Activated T-cell treated with anti-CD3 and anti-CD28 coated beads for 24 hours (primary cell): ENCODE measurements at regions not wholly inside any gene's neighbourhood (a gene's known extent, or its start where the extent isn't known, plus 50 kb on each side); places are given as distances from the start of the nearest gene placed in this dataset.

ENCODE experiments used
- DNase-seq: peaks from one replicate; pipeline ENCODE4 v3.0.0-alpha.2; 2020; ENCODE audit warnings: low read depth

DNA sequence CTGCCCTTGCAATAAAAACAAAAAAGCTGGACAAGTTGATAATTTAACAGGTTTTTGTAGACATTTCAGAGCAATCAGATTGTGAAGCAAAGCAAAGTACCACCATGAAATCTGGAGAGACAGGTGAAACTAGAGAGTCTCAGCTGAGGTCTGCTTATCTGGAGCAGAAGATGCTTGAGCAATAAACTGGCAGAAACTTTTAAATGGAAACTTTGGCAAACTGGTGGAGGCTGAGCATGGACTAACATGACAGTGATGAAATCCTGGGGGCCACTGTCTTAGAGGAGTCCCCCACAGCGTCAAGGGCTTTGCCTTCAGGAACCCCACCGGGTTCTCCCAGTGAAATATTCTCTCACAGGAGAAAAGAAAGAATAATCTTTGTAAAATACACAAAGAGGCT is 416.3 kb upstream of the B3GALT2 start:
- no peak for DNase-seq

DNA sequence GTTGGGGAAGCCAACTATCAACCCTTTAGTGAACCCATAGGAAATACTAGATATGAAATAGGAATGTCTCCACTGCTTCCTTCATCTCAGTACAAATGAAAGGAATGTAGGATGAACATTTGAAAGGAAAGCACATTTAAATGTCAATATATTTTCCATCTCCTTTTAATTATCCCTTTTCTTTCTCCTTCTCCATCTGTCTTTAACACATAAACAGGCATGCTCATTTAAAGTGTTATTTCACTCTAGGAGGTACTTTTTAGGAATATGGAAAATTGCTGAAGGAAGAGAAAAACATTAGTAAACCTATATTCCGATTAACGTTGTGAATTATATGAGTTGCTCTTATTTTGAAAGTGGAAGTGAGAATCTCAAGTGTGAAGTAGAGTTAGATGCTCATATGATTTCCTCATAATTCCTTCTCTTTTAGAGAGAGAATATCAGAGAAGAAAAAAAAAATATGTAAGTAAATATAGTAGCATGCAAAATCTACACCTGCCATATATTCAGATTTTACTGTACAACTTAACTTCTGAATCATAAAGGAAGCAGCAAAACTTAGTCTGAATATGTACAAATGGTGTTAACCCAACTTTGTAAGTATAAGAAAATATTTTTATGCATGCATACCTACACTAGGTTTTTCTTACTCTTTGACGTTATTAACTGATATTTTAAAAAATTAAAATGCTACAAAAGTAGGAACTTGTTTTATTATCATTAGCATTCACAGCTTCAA is 406.9 kb upstream of the B3GALT2 start:
- DNase-seq = no peak

DNA sequence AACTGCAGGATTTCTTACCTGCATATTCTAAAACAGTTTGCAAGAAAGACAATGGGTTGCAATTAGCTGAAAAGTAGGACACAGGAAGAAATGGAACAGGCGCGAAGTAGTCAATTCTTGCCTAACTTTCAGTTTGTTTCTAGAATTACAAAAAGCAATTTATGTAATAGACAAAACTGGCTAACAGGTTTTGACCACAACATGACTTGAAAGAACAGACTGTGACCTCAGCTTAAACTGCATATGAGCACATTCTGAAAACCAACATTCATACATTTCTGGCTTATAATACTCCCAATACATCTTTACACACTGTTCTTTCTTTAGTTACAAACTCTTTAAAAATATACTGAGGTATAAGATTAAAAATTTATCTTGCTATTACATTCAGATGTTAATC is 405.9 kb upstream of the B3GALT2 start:
- no peak for DNase-seq

DNA sequence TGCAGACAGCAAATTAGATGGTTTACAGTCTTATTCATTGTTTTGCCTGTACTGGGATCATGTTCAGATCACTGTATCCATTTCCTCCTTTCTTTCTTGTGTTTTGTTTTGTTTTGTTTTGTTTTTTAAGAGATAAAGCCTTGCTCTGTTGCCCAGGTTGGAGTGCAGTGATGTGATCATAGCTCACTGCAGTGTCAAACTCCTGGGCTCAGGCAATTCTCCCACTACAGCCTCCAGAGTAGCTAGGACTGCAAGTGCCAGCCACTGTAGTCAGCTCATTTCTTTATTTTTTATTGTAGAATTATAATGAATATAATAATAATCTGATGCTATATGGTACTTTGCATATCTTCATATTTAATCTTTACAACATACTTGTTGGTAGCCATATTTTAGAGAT is 403.7 kb upstream of the B3GALT2 start:
- DNase-seq = no peak

DNA sequence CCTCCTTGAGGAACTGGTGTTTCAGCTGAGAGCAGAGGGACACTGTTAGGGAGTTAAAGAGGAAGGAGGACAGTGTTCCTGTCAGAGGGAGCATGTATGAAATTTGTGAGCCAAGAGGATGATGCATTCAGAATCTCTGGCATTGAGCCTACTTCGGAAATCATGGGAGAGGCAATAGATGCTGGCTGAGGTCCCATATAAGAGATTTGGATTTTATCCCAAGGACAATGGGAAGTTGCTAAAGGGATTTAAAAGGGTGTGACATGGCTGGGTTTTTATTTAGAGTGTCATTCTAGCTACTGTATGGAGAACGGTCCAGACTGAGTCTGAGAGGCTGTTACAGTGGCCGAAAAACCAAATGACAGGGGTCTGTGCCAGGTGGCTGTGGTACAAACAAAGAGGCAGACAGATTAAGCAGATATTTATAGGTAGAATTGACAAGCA is 403.2 kb upstream of the B3GALT2 start:
- DNase-seq = no peak

DNA sequence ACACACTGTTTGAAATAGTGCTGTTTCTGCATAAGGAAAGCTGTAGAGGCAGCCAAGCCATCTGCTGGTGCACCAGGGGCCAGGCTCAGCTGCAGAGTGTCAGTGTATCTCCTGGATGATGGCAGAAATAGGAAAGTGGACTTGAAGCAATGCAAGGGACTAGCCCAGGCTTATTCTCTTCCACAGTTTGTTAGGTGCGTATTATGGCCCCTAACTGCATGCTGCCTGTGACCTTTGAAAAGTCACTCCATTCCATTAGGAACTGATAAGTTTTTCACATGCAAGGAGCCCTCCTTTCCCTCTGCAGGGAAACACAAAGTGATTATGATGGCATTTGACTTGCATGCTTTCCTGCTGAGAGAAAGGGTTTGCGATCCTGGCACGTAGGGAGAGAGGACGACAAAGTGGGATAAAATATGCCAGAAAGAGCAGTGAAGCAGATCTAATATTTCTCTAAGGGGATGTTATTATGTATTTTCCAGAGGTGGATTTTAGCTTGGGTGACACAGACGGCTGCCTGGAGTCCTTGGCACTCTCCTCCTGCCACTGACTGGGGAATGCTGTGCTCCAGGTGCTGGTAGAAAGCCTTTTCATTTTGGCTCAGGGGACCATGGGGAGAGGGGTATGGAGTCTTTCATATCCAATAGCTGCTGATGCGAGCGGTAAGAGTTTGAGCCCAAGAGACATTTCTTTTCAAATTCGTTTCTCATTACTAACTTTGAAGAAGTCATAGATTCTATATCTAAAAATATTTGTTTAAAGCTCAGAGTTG is 402.1 kb upstream of the B3GALT2 start:
- DNase-seq = no peak

DNA sequence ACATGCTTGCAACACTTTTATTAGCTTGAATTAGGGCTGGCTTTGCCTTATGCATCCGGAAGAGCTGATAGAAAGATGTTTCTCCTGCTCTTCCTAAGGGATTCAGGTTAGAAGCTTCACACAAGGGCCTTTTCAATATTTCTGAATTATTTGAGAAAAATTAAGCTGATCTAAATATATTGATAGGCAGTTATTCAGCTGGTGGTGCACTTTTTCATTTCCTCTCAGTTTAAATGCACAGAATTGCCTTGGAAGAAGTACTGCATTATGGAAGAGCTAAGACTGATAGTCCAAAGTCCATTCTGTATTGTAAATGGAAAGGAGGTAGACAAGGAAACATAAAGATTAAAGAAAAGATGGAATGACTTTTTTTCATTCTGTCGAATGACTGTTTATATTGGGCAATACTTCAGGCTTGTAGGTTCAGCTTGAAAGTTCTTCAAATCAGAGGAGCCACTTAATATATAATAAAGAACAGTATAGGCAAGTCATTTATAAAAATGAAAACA is 398.4 kb upstream of the B3GALT2 start:
- DNase-seq = no peak

DNA sequence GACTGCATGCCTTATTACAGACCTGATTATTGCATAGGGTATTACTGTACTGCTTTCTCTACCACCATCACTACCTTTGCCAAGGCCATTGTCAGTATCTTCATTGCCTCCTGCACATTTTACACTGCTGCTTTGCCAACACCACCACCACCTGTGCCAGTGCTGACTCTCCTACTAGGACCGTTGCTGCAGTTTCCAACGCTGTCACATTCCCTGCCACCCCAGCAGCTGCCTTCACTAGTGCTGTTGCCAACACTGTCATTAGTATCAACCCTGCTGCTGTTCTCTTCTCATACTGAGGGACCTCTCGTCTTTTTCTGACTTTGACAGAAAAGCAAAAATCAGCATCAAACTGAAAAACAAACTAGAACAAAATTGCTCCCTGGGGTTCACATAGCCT is 394.9 kb upstream of the B3GALT2 start:
- DNase-seq = no peak

DNA sequence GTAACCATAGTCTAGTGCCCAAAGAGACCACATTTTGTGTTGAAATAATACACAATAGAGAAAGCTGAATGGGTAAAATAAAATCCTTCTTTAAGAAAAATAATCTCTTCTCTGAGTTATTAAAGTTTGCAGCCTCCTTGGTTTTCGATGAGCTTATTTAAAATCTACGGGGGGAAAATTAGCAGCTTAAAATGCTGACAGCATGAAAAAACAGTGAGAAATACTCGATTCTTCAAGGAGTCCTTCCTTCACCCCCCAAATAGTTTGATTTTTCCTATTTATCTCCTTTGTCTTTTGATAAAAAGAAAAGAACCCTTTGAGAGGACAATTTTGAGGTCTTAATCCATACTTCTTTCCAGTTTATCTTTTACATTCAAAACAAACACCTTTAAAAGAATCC is 394.0 kb upstream of the B3GALT2 start:
- DNase-seq = no peak

DNA sequence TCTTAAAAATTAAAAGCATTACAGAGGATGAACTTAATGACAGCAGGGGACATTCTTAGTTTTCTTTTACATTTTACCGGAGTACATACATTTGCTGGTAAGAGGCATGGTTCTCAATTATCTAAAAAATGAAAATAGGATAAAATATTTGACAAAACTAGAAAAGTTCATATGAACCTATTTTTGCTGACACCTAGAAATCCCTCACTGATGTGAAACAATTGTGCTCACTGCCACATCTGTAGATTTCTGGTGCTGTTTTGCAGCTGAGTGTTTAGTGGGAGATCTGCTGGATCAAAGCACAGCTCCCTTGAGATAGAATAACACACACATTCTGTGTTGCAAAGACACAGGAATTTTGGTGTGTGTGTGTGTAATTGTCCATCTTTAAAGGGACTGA is 392.9 kb upstream of the B3GALT2 start:
- no peak for DNase-seq

DNA sequence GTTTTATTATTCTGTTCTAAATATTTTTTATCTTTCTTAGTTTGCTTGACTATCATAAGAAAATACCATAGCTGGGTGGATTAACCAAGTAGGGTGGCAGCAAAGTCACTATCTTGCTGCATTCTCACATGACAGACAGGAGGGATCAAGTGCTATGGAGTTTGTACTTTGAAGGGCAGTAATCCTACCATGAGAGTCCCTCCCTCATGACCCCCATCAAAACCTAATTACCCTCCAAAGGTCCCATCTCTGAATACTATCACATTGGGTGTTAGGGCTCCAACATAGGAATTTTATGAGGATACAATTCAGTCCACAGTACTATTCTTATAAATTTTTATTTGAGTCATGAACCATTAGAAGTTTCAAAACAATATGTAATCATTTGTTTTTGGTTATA is 388.5 kb upstream of the B3GALT2 start:
- no peak for DNase-seq

DNA sequence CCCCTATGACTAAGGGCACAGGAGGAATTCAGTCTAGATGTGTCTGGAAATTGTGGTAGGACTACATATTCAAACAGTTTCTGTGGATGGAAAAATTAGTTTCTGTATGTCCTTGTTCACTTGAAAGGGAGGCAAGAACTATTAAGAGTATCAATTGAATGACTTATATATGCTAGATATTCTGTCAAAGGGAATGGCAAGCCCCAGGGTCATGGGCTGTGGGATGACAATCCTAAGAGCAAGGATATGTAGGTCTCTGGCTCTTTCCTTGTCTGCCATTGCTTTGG is 383.5 kb upstream of the B3GALT2 start:
- no peak for DNase-seq

DNA sequence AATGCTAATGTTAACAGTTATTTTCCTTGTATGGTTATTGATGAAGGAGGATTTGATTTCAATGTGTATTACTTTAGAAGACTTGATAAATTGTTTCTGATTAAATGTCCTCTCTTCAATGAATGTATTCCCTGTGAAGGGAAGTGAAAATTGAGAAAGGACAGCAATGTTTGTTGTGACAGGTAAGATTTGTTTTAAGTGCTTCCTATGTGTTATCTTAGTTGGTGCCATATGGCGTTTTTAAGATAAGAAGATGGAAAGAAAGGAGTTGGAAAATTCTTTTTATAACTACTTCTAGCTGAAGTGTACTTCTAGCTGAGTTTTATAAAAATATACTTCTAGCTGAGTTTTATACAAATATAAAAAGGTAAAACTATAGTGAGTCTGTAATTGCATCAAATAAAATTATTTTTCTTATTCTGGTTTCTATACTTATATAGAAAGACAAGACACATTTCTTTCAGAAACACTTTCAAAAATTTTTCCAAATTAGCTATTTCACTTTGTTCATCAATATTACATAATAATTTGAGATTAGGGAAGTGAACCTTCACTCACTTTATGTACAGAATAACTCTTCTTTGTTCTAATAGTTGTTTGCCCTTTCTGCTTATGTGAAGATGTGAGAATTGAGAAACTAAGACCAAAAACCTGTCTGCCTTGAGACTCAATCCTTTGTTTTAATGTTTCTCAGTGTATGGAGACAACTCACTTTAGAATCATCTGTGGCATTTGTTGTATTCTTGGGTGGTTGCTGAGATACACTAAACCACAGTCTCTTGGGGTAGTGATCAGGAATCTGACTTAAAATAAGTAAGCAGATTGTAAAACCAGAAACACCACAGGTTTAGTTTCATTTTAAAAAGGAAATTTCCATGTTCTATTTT is 382.9 kb upstream of the B3GALT2 start:
- DNase-seq = no peak

DNA sequence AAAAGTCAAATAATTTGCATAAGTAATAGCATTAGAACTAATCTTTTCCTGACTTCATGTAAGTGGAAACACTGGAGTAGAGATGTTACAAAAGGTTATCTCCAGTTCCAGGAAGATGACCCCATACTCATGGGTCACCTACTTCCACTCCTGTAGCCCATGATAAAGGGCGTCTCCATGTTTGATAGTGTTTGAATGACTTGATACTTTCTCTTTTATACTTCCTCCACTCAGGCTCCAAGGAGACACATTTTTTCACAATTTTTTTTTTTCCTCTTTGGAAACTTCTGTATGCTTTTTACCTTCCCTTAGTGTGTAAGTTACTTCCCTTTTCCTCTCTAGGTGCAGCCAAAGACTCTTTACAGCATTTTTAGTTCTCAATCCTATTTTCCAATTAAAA is 382.1 kb upstream of the B3GALT2 start:
- no peak for DNase-seq

DNA sequence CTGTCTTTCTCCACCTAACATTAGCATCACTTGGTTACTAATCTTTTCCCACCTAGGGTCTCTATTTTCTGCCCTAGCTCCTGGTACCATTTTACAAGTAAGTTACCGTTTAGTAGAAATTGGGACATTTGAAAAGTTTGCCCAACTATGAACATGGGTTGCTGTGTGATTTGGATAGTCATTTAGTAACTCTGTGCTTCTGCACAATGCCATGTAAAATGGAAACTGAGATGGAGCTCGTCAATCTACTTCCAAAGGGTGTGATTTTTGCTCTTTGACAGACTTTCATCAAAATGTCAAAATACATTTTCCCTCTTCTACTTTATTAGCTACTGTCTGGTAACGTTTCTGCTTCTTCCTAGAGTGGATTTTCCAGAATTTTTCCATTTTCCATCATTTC is 381.5 kb upstream of the B3GALT2 start:
- DNase-seq = no peak

DNA sequence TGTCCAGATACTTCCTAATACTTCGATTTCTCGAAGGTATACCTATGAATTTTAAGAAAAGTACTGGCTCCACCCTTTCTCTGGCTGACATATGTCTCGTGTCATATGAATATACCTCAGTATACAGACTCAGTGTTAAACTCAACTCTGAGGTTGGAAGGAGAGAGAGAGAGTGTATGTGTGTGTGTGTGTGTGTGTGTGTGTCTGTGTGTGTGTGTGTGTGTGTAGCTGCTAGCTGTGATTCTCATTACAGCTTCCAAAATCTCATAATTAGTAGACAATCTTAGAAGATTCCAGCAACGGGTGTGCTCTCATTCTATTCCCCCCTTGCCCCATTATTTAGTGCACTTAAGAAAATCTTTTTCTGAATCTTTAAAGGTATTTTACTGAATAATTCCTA is 380.3 kb upstream of the B3GALT2 start:
- DNase-seq = no peak

DNA sequence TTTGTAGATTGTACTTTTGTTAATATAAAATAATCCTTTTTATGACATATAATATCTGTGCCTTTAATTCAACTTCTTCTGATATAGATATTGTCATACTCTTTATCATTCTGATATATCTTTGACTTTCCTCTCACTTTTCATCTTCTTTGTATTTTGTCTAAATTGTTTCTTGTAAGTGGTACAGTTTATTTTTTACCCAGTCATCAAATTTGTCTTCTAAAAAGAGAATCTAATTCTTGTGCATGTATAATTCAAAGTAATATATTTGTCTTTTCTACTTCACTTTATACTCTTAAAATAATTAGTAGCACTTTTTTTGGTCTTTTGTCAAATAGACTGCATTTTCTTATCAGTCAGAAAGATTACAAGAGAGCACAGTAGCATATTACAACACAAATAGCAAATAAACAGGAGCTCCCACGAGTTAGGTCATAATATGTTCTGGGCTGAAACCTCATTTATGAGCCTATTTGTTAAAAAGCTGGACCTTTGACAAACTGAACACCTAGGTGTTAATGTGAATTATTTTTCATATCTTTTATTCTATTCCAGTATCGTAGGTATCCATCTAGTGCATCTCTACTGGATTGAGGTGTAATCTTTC is 379.7 kb upstream of the B3GALT2 start:
- DNase-seq = no peak

DNA sequence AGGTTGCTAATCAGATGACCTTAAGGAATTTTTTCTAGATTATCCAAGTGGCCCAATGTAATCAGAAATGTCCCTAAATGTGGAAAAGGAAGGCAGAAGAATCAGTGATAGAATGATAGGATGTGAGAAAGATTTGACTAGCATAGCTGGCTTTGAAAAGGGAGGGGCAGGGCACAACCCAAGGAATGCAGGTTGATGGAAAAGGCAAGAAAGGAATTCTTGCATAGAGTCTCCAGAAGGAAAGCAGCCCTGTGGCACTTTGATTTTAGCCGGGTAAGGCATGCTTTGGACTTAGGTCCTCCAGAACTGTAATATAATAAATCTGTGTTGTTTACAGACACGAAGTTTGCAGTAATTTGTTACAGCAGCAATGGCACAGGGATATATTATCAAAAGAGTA is 375.7 kb upstream of the B3GALT2 start:
- no peak for DNase-seq

DNA sequence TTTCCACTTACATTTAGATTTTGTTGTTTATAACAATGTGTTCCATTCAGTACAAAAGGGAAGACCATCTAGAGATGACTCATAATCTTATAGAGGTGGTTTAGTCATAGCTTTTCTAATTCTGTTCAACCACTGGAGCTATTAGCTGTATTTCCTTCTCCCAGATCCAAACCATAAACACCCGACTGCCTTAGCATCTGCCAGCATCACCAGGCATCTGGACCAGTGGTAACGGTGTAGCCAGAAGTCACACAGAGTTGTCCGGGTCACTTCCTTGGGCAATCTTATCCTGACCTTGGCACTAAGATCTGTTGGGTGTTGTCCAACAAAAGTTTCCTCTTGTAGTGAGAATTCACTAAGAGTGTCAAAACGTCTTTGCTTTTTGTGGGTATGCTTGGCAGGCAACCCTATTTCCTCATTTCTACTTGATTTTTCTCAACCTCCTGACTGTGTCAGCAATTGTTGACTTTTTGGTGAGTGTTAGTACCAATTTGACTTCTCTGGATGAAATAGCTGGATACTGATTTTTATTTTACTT is 372.1 kb upstream of the B3GALT2 start:
- no peak for DNase-seq

DNA sequence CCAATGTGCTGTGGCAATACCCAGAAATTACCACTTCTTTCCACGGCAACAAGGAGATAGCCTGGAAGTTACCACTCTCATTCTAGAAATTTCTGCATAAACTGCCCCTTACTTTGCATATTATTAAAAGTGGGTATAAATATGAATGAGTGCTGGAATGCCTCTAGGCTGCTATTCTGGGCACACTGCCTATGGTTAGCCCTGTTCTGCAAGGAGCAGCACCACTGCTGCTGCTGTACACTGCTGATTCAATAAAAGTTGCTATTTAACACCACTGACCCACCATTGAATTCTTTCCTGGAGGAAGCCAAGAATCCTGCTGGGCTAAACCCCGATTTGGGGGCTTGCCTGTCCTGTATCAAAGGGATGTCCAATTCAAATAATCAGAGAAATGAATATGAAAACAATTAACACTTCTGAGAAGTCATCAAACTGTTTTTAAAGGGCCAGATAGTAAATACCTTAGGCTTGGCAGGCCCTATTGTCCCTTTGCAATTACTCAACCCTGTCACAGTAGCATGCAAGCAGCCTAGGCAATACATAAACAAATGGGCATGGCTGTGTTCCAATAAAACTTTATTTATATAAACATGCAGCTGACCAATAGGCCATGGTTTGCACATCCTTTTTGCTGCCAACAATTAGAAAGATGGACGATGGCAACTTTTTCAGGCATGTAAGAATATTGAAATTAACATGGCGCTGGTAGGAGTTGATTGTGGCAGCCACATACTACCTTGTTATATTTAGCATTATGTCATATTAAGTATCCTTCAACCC is 369.4 kb upstream of the B3GALT2 start:
- no peak for DNase-seq

DNA sequence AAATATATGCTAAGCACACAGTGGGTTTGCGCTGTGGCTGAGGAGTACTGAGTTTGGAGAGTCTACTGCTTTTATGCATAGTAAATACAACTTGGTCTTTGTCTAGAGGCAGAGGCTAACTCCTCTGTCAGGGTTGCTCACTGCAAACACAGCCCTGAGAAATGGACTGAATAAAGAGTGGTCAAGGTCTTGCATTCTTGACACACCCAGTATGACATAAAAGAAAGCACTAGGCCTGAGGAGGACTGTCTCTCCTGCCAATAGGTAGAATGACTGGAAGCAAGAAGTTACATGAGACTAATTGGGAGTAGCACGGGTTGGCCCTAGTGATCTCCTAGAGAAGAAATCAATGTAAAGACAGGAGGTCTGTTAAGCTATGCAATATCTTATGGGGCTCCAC is 367.2 kb upstream of the B3GALT2 start:
- DNase-seq = no peak
